Activated CD8-positive, alpha-beta T cell treated with anti-CD3 and anti-CD28 coated beads for 36 hours (primary cell): ENCODE measurements at regions not wholly inside any gene's neighbourhood (a gene's known extent, or its start where the extent isn't known, plus 50 kb on each side); places are given as distances from the start of the nearest gene placed in this dataset.
"Not testable (repeated sequence)": the region's sequence is repeated elsewhere in the genome, so short reads cannot be mapped to it uniquely, and the experiment has no call there.

Experiments used
- ATAC-seq: fragments of 200-7000 bp; cut with Tn5 transposase; one replicate; pipeline ENCODE4 v1.10.0; 2021; ENCODE audit warnings: mild to moderate bottlenecking, moderate library complexity
- CTCF ChIA-PET: fragments of 350-600 bp; sonication (Branson Sonifier 250); formaldehyde crosslinking; loops from one replicate; lab custom pipeline; 2021; ENCODE audit warnings: antibody characterized with exemption; lab: Charles Lee
- POLR2A ChIA-PET: fragments of 350-600 bp; sonication (Branson Sonifier 250); formaldehyde crosslinking; loops from one replicate; lab custom pipeline; 2021; ENCODE audit warnings: antibody characterized with exemption; lab: Charles Lee
- DNase-seq: peaks from one replicate; pipeline ENCODE4 v3.0.0-alpha.2; 2020
- H3K27ac Mint-ChIP-seq: one replicate; pipeline ENCODE4 v1.8.0; 2021; ENCODE audit warnings: mild to moderate bottlenecking, mixed read lengths
- H3K27me3 Mint-ChIP-seq: one replicate; pipeline ENCODE4 v1.8.0; 2021; ENCODE audit warnings: mixed read lengths
- H3K36me3 Mint-ChIP-seq: one replicate; pipeline ENCODE4 v1.8.0; 2021; ENCODE audit warnings: low read depth, mixed read lengths
- H3K4me1 Mint-ChIP-seq: one replicate; pipeline ENCODE4 v1.8.0; 2021; ENCODE audit warnings: low read depth, mixed read lengths
- H3K4me3 Mint-ChIP-seq: one replicate; pipeline ENCODE4 v1.8.0; 2021; ENCODE audit warnings: mild to moderate bottlenecking, moderate library complexity, mixed read lengths
- H3K9me3 Mint-ChIP-seq: one replicate; pipeline ENCODE4 v1.8.0; 2021; ENCODE audit warnings: mixed read lengths
- CTCF ChIP-seq: fragments of 200-600 bp; IDR thresholded peaks from one replicate; pipeline ENCODE4 v1.8.0; 2022; ENCODE audit warnings: antibody characterized with exemption, mild to moderate bottlenecking
- intact Hi-C: fragments of 100-400 bp; cut with micrococcal nuclease; formaldehyde crosslinking; loops from one replicate; pipeline ENCODE4 v1.10.0; 2022

DNA sequence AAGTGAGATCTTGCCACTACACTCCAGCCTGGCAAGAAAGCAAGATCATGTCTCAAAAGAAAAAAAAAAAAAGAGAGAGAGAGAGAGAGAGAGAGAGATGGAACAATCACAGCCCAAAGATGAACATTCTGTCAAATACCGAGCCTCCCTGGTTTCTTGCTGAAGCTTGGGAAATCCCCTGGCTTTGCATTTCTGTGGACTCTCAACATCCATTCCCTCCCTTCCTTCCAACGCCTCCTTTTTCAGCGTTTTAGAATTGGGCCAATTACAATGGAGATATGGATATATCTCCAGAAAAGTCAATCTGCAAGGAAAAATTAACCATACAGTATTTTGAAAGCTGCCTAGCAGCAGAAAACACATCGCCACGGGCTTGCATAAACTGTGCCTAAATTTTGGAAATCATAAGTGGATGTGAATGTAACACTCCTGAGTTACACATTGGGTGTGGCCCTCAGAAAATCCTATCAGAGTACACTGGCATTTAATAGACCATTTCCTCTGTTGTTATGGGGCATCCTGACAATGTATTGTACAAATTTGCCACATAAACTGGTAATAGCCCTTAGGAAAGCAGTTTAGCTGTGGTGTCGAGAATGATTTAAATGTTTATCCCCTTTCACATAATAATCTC is 67.2 kb upstream of the PHLPP1 start:
- intact Hi-C loops, result no loop called here
- no peaks in the 10 kb centered on the region for H3K9me3 Mint-ChIP-seq
- POLR2A ChIA-PET, result interaction anchor here (0.7 to 1.0 kb wide), 2 partner anchors 9 to 252 kb away, joined by 3 read pairs; no protein-coding TSS in a partner anchor
- no peaks in the 10 kb centered on the region for H3K4me1 Mint-ChIP-seq
- ATAC-seq (no peak), DNase-seq (no peak)
- CTCF ChIA-PET, result interaction anchor here (0.7 to 1.6 kb wide), 3 partner anchors 10 to 367 kb away, joined by 3 to 5 read pairs (median 3); no protein-coding TSS in a partner anchor
- no peak overlapping the region for H3K27ac Mint-ChIP-seq
- peaks cover 6% of the 10 kb centered on the region for H3K27me3 Mint-ChIP-seq
- no peak overlapping the region for H3K4me3 Mint-ChIP-seq
- TF ChIP-seq CTCF, result no peak
- H3K36me3 Mint-ChIP-seq, result no peaks in the 10 kb centered on the region

DNA sequence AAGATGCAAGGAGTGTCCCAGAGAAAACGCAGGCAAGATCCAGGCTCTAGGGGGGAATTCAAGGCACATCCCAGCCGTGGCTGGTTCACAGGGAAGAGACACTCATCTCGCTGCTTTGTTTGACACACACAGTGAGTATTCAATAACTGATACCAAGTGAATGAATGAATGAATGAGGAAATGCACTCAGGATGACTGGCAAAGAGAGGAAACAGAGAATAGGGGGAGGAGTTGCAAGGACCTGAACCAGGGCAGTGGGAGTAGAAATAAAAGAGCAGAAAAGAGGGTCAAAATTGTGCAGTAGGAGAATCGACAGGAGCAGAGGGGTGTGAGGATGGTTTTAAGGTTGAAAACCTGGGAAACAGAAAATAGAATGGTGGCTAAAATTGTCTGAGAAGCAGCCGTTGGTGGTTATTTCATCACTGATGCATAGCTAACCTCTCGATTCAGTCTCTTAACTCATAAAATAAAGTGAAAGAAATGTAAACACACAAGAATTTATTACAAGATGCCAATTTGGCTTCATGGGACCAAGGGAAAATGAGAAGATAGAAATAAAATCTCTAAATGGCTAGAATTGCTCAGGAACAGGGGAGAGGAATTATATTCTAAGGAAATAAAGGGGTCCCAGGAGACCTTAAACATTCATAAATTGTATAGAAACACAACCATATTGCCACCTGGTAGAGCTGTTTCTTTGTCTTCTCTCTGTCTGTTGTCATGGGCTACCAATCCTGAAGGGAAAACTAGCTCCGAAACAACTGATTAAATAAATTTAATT is 63.9 kb upstream of the PHLPP1 start:
- no peaks in the 10 kb centered on the region for H3K4me1 Mint-ChIP-seq
- POLR2A ChIA-PET, result no interaction called here
- DNase-seq (no peak), ATAC-seq (no peak)
- peaks cover 7% of the 10 kb centered on the region for H3K27me3 Mint-ChIP-seq
- TF ChIP-seq CTCF, result no peak
- intact Hi-C loops, result no loop called here
- no peak overlapping the region for H3K4me3 Mint-ChIP-seq
- CTCF ChIA-PET, result interaction anchor here (1.3 kb wide), 1 partner anchor 331 kb away, joined by 3 read pairs; no protein-coding TSS in a partner anchor
- H3K27ac Mint-ChIP-seq, result no peak overlapping the region
- H3K36me3 Mint-ChIP-seq, result no peaks in the 10 kb centered on the region
- H3K9me3 Mint-ChIP-seq, result no peaks in the 10 kb centered on the region

DNA sequence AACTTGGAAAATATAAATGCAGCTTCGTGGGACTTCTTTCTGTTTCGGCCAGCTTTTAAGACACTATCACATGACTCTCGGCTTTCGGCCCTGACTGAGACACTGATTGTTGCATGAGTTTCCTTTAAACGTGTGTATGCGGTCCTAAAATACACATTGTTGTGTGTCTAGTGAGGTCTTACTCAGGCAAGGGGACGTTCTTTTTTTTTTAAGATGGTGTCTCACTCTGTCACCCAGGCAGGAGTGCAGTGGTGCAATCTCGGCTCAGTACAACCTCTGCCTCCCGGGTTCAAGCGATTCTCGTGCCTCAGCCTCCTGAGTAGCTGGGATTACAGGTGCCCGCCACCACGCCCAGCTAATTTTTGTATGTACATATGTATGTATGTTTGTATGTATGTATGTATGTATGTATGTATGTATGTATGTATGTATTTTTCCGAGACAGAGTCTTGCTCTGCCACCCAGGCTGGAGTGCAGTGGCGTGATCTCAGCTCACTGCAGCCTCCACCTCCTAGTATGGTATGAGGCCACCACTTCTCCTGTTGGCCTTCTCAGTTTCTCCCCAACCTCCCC is 63.2 kb upstream of the PHLPP1 start:
- H3K4me1 Mint-ChIP-seq, H3K4me3 Mint-ChIP-seq, DNase-seq, H3K27ac Mint-ChIP-seq, H3K9me3 Mint-ChIP-seq, ATAC-seq, POLR2A ChIA-PET, intact Hi-C loops, H3K36me3 Mint-ChIP-seq, H3K27me3 Mint-ChIP-seq: not testable (repeated sequence)
- CTCF ChIA-PET, result interaction anchor here (1.3 kb wide), 1 partner anchor 331 kb away, joined by 3 read pairs; no protein-coding TSS in a partner anchor

DNA sequence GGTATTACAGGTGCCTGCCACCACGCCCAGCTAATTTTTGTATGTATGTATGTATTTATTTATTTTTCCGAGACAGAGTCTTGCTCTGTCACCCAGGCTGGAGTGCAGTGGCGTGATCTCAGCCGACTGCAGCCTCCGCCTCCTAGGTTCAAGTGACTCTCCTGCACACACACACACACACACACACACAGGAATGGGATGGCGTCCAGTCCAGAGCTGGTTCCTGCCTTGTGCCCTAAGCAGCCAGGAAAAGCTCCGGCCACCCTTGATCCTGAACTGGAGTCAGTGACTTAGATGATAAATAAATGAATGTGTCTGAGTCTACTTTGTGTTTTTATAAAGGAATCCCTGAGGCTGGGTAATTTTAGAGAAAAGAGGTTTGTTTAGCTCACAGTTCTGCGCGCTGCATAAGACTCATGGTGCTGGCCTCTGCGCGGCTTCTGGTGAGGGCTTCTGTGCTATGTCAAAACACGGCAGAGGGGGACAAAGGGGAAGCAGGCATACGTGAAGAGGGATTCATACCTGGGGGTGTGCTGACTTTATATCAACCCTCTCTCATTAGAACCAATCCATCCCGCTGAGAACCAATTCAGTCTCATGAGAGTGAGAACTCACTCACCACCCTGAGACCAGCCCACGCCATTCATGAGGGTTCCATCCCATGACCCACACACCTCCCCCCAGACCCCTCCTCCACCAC is 59.7 kb upstream of the PHLPP1 start:
- Mint-ChIP-seq H3K27me3 (peaks cover 4% of the 10 kb centered on the region), H3K9me3 (no peaks in the 10 kb centered on the region), H3K36me3 (no peaks in the 10 kb centered on the region), H3K4me3 (no peak overlapping the region), H3K27ac (no peak overlapping the region), H3K4me1 (no peaks in the 10 kb centered on the region)
- DNase-seq, result no peak
- no peak for ATAC-seq
- ChIA-PET POLR2A (no interaction called here), CTCF (interaction anchor here (0.7 to 1.1 kb wide), 2 partner anchors 170 to 327 kb away, joined by 3 to 4 read pairs; no protein-coding TSS in a partner anchor)
- intact Hi-C loops, result no loop called here
- TF ChIP-seq CTCF, result no peak

- ChIA-PET CTCF (interaction anchor here (0.7 to 1.2 kb wide), 2 partner anchors 296 to 325 kb away, joined by 3 to 5 read pairs; no protein-coding TSS in a partner anchor), POLR2A (no interaction called here)
- Mint-ChIP-seq H3K9me3 (no peaks in the 10 kb centered on the region), H3K27ac (no peak overlapping the region), H3K36me3 (no peaks in the 10 kb centered on the region), H3K4me1 (no peaks in the 10 kb centered on the region), H3K27me3 (peaks cover 1% of the 10 kb centered on the region), H3K4me3 (no peak overlapping the region)
- ATAC-seq, result no peak
- no peak for TF ChIP-seq CTCF
- intact Hi-C loops, result no loop called here
- no peak for DNase-seq
Observed at GRCh38 chr18:62658028-62658427, 57.3 kb upstream of the PHLPP1 start.
